ENCODE measurements at regions not wholly inside any gene's neighbourhood (a gene's known extent, or its start where the extent isn't known, plus 50 kb on each side); places are given as distances from the start of the nearest gene placed in this dataset.

DNA sequence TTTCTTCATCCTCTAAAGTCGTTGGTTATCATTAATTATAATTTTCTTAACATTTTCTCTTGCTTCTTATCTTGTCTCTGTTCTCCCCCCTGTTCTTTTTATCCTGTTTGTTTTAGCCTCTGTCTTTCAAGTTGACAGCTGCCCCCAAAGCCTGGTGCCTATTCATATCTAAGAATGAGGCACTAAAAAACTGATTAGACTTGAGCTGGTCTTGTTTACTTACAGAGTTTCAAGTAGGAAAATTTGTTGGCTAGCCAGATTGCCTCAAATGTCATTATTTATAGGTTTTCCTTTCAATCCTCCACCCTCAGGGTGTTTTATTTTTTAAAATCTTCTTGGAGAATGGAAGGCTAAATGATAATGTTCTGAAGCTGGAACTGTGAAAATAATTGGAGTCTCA lies 236.0 kb downstream of the UTP18 start:
- no peak overlapping the region for H3K4me3 Mint-ChIP-seq

GRCh38 chr17:51499897-51500296 lies 239.6 kb downstream of the UTP18 start:
- Mint-ChIP-seq H3K27ac (no peak overlapping the region), H3K36me3 (no peaks in the 10 kb centered on the region), H3K27me3 (peaks cover 24% of the 10 kb centered on the region), H3K4me1 (no peaks in the 10 kb centered on the region), H3K9me3 (ENCODE audit: low read depth) (no peaks in the 10 kb centered on the region), H3K4me3 (no peak overlapping the region)
- CTCF ChIA-PET, result no interaction called here
- ATAC-seq (no peak), DNase-seq (no peak)

More for the DNA sequence above, 236.0 kb downstream of the UTP18 start:
- no peaks in the 10 kb centered on the region for H3K4me1 Mint-ChIP-seq
- no peaks in the 10 kb centered on the region for H3K9me3 Mint-ChIP-seq (ENCODE audit: low read depth)
- peaks cover 13% of the 10 kb centered on the region for H3K27me3 Mint-ChIP-seq
- no peaks in the 10 kb centered on the region for H3K36me3 Mint-ChIP-seq
- CTCF ChIA-PET, result interaction anchor here (1.2 kb wide), 1 partner anchor 9 kb away, joined by 3 read pairs; no protein-coding TSS in a partner anchor
- no peak overlapping the region for H3K27ac Mint-ChIP-seq
- ATAC-seq (no peak), DNase-seq (no peak)

- Mint-ChIP-seq H3K4me1 (no peaks in the 10 kb centered on the region), H3K27ac (no peak overlapping the region), H3K36me3 (no peaks in the 10 kb centered on the region), H3K4me3 (no peak overlapping the region), H3K9me3 (ENCODE audit: low read depth) (no peaks in the 10 kb centered on the region), H3K27me3 (peaks cover 24% of the 10 kb centered on the region)
- DNase-seq (no peak), ATAC-seq (no peak)
- CTCF ChIA-PET, result no interaction called here
Measured at GRCh38 chr17:51500454-51500853, 240.1 kb downstream of the UTP18 start.

DNA sequence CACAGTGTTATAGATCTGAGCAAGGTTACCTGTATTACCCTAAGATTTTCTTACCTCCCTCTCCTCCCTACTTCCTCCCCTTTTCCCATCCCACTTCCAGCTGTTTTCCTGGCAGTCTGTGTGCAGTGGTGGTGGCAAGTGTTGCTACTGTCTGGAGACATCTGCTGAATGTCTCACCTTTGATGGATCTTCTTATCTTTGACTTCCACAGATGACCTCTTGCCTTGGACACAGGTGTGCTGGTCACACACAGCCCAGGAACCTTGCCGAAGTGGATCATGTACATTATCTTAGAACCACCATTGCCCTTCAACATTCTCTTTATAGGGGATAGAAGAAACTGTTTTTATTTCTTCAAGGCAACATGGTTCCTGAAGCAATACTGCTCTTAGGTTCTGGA lies 245.1 kb downstream of the UTP18 start:
- H3K36me3 Mint-ChIP-seq, result no peaks in the 10 kb centered on the region
- no peak for ATAC-seq

GRCh38 chr17:51507444-51507843 lies 247.1 kb downstream of the UTP18 start:
- no peak overlapping the region for H3K27ac Mint-ChIP-seq
- CTCF ChIA-PET, result no interaction called here

More for the DNA sequence above, 245.1 kb downstream of the UTP18 start:
- no peak for DNase-seq
- Mint-ChIP-seq H3K4me1 (no peaks in the 10 kb centered on the region), H3K27me3 (peaks cover 25% of the 10 kb centered on the region), H3K4me3 (no peak overlapping the region), H3K27ac (no peak overlapping the region), H3K9me3 (ENCODE audit: low read depth) (no peaks in the 10 kb centered on the region)
- CTCF ChIA-PET, result interaction anchor here (0.6 kb wide), 1 partner anchor 10 kb away, joined by 3 read pairs; no protein-coding TSS in a partner anchor

GRCh38 chr17:51508048-51508447 lies 247.7 kb downstream of the UTP18 start:
- CTCF ChIA-PET, result no interaction called here
- no peaks in the 10 kb centered on the region for H3K9me3 Mint-ChIP-seq (ENCODE audit: low read depth)
- H3K27ac Mint-ChIP-seq, result no peak overlapping the region
- ATAC-seq (no peak), DNase-seq (no peak)
- no peaks in the 10 kb centered on the region for H3K4me1 Mint-ChIP-seq
- H3K4me3 Mint-ChIP-seq, result no peak overlapping the region
- H3K36me3 Mint-ChIP-seq, result no peaks in the 10 kb centered on the region
- H3K27me3 Mint-ChIP-seq, result peaks cover 20% of the 10 kb centered on the region

More at GRCh38 chr17:51507444-51507843, 247.1 kb downstream of the UTP18 start:
- ATAC-seq, result no peak
- Mint-ChIP-seq H3K27me3 (peaks cover 22% of the 10 kb centered on the region), H3K9me3 (ENCODE audit: low read depth) (no peaks in the 10 kb centered on the region), H3K36me3 (no peaks in the 10 kb centered on the region), H3K4me1 (no peaks in the 10 kb centered on the region), H3K4me3 (no peak overlapping the region)
- no peak for DNase-seq

DNA sequence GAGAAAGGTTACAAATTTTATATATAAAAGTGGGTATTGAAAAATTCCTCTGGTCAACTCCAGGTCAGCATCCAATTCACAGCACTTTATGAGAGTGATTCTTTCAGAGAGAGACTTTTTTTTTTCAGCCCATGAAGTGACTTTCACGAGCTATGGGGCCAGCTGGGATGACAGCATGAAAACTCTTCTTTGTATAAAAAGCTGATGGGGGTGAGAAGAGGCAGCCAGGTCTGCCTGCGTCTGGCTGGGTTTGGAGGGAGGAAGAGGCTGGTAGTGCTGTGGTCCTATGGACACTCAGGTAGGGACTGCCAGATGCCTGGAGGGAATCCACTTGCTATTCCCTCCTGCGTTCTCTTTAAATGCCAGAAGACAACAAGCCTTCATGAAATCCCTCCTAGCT lies 250.6 kb downstream of the UTP18 start:
- Mint-ChIP-seq H3K9me3 (ENCODE audit: low read depth) (no peaks in the 10 kb centered on the region), H3K4me1 (no peaks in the 10 kb centered on the region), H3K36me3 (no peaks in the 10 kb centered on the region), H3K4me3 (no peak overlapping the region), H3K27me3 (peaks cover 12% of the 10 kb centered on the region), H3K27ac (no peak overlapping the region)
- DNase-seq (no peak), ATAC-seq (no peak)
- CTCF ChIA-PET, result no interaction called here

GRCh38 chr17:51512220-51512907 lies 252.0 kb downstream of the UTP18 start:
- no peak overlapping the region for H3K27ac Mint-ChIP-seq
- no peak for ATAC-seq
- no peaks in the 10 kb centered on the region for H3K36me3 Mint-ChIP-seq
- H3K4me1 Mint-ChIP-seq, result no peaks in the 10 kb centered on the region
- H3K4me3 Mint-ChIP-seq, result no peak overlapping the region
- no peak for DNase-seq
- H3K9me3 Mint-ChIP-seq (ENCODE audit: low read depth), result no peaks in the 10 kb centered on the region
- CTCF ChIA-PET, result no interaction called here
- H3K27me3 Mint-ChIP-seq, result peaks cover 11% of the 10 kb centered on the region

GRCh38 chr17:51516924-51517323 lies 256.6 kb downstream of the UTP18 start:
- Mint-ChIP-seq H3K4me1 (no peaks in the 10 kb centered on the region), H3K9me3 (ENCODE audit: low read depth) (no peaks in the 10 kb centered on the region), H3K4me3 (no peak overlapping the region), H3K27me3 (peaks cover 6% of the 10 kb centered on the region), H3K27ac (no peak overlapping the region), H3K36me3 (no peaks in the 10 kb centered on the region)
- ATAC-seq (no peak), DNase-seq (no peak)
- CTCF ChIA-PET, result no interaction called here

- Mint-ChIP-seq H3K36me3 (no peaks in the 10 kb centered on the region), H3K4me1 (no peaks in the 10 kb centered on the region), H3K9me3 (ENCODE audit: low read depth) (no peaks in the 10 kb centered on the region), H3K27me3 (peaks cover 17% of the 10 kb centered on the region), H3K27ac (no peak overlapping the region), H3K4me3 (no peak overlapping the region)
- ATAC-seq, result no peak
- CTCF ChIA-PET, result interaction anchor here (0.6 kb wide), 1 partner anchor 148 kb away, joined by 3 read pairs; no protein-coding TSS in a partner anchor
- no peak for DNase-seq
Measured at GRCh38 chr17:51524524-51524923, 264.2 kb downstream of the UTP18 start.

DNA sequence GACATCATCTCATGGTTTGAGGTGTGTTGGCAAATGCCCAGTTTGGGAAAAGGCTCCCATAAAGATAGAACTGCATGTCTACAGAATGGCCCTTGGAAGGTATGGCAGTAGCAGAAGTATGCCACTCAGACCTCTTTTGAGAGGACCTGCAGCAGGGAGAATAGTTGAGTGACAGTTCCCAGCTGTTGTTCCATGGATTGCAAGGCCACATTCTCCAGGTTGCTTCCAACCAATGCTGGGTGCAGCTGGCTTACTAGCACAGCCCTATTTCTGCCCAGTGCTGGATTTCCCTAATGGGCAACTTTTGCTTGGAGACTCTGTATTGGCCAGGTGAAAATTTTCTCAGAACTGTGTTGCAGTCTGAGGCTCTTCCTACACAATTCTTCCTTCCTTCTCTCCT lies 266.2 kb downstream of the UTP18 start:
- CTCF ChIA-PET, result no interaction called here
- Mint-ChIP-seq H3K27me3 (peaks cover 23% of the 10 kb centered on the region), H3K4me3 (no peak overlapping the region), H3K9me3 (ENCODE audit: low read depth) (no peaks in the 10 kb centered on the region), H3K36me3 (no peaks in the 10 kb centered on the region), H3K27ac (no peak overlapping the region), H3K4me1 (no peaks in the 10 kb centered on the region)
- no peak for DNase-seq
- no peak for ATAC-seq

DNA sequence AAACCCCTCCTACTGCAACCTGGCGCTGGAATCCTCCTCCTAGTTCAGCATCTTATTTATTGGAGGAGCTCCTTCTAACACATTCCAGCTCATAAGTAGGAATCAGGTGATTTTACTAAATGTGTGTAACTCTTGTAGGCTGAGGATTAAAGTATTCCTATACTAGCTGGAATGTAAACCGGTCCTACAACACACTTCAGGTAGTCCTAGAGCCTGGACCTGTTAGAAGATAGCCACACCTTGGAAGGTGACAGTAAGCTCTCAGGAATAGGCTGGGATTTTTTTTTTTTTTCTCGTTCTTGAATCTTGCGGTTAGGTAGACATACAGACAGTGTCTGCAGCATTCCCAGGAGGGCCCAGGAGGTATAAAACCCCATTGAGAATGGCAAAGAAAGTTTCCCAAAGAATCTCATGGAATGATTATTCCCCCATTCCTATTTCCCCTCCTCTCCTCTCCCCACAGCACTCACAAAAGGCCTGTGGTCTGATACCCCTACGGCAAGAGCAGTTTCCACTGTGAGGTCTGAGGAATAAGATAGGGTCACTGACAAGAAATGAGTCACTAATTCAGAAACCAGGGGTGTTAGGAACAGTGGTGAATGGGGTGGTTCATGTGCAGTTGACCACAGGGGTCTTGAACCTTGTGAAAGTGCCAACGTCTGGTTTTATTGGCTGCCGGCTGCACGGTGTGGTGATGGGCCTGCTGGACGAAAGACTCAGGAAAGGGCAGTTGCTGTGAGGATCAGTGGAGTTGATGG lies 267.1 kb downstream of the UTP18 start:
- Mint-ChIP-seq H3K9me3 (ENCODE audit: low read depth) (no peaks in the 10 kb centered on the region), H3K4me3 (no peak overlapping the region), H3K27me3 (peaks cover 19% of the 10 kb centered on the region), H3K36me3 (no peaks in the 10 kb centered on the region), H3K4me1 (no peaks in the 10 kb centered on the region), H3K27ac (no peak overlapping the region)
- ATAC-seq (no peak), DNase-seq (no peak)
- CTCF ChIA-PET, result no interaction called here

- DNase-seq (no peak), ATAC-seq (no peak)
- Mint-ChIP-seq H3K27ac (no peak overlapping the region), H3K9me3 (ENCODE audit: low read depth) (no peaks in the 10 kb centered on the region), H3K4me1 (no peaks in the 10 kb centered on the region), H3K27me3 (peaks cover 16% of the 10 kb centered on the region), H3K4me3 (no peak overlapping the region), H3K36me3 (no peaks in the 10 kb centered on the region)
- CTCF ChIA-PET, result no interaction called here
Measured at GRCh38 chr17:51528111-51528510, 267.8 kb downstream of the UTP18 start.

- CTCF ChIA-PET, result no interaction called here
- no peak for ATAC-seq
- Mint-ChIP-seq H3K4me1 (no peaks in the 10 kb centered on the region), H3K36me3 (no peaks in the 10 kb centered on the region), H3K9me3 (ENCODE audit: low read depth) (no peaks in the 10 kb centered on the region), H3K27me3 (peaks cover 19% of the 10 kb centered on the region), H3K27ac (no peak overlapping the region), H3K4me3 (no peak overlapping the region)
- no peak for DNase-seq
Measured at GRCh38 chr17:51533219-51533618, 272.9 kb downstream of the UTP18 start.
